IMR-90 (cell line): ENCODE measurements at regions not wholly inside any gene's neighbourhood (a gene's known extent, or its start where the extent isn't known, plus 50 kb on each side); places are given as distances from the start of the nearest gene placed in this dataset.
A peak's percentile ranks its signal among the peaks of the same experiment; 100 is the strongest.

ENCODE experiments used
- ATAC-seq: fragments of 200-7000 bp; cut with Tn5 transposase; 2 replicates; pipeline ENCODE4 v1.9.1; 2020; ENCODE audit warnings: low read depth, mild to moderate bottlenecking, moderate library complexity
- BruUV-seq: library from RNA; stranded (reverse); fragments of 400-500 nt; replicated peaks from 2 replicates; lab custom pipeline; 2021; lab: Mats Ljungman, UMichigan
- CTCF ChIA-PET: fragments of 300-600 bp; formaldehyde crosslinking; extraction: SDS; loops from one replicate; lab custom pipeline; 2021; ENCODE audit warnings: antibody characterized with exemption; lab: Yijun Ruan, JAX
- POLR2A ChIA-PET: fragments of 300-600 bp; sonication (Branson Sonifier 250); formaldehyde crosslinking; loops from one replicate; lab custom pipeline; 2022; ENCODE audit warnings: antibody characterized with exemption; ENCODE audit not compliant: unreplicated experiment; lab: Charles Lee
- DNase-seq: peaks from one replicate; pipeline ENCODE4 v3.0.0; 2013
- H2AFZ ChIP-seq: replicated peaks from 2 replicates; pipeline ENCODE3; 2013; ENCODE audit warnings: low read length, mild to moderate bottlenecking; ENCODE audit not compliant: poor library complexity
- H2AK5ac ChIP-seq: 2 replicates; pipeline ENCODE4 v1.6.1; 2013; ENCODE audit warnings: low read depth, low read length, inconsistent platforms
- H2AK9ac ChIP-seq: replicated peaks from 2 replicates; pipeline ENCODE3; 2013; ENCODE audit warnings: mild to moderate bottlenecking, low read depth, low read length, moderate library complexity; ENCODE audit not compliant: poor library complexity
- H2BK120ac ChIP-seq: 2 replicates; pipeline ENCODE4 v1.6.1; 2013; ENCODE audit warnings: low read depth, low read length, inconsistent platforms
- H2BK15ac ChIP-seq: 3 replicates; pipeline ENCODE4 v1.6.1; 2013; ENCODE audit warnings: low read depth, low read length, inconsistent platforms
- H2BK20ac ChIP-seq: 2 replicates; pipeline ENCODE4 v1.6.1; 2013; ENCODE audit warnings: low read depth, mild to moderate bottlenecking, inconsistent platforms, low read length, moderate library complexity
- H2BK5ac ChIP-seq: 2 replicates; pipeline ENCODE4 v1.6.1; 2013; ENCODE audit warnings: mild to moderate bottlenecking, low read depth, low read length, inconsistent platforms; ENCODE audit not compliant: poor library complexity, severe bottlenecking
- H3K14ac ChIP-seq: replicated peaks from 2 replicates; pipeline ENCODE4 v1.6.1; 2013; ENCODE audit warnings: low read depth, low read length, inconsistent platforms
- H3K18ac ChIP-seq: 2 replicates; pipeline ENCODE4 v1.6.1; 2013; ENCODE audit warnings: low read depth, low read length, control low read depth
- H3K23ac ChIP-seq: 2 replicates; pipeline ENCODE4 v1.6.1; 2013; ENCODE audit warnings: low read depth, low read length, inconsistent platforms
- H3K27ac ChIP-seq: 2 replicates; pipeline ENCODE4 v1.5.1; 2013; ENCODE audit warnings: mild to moderate bottlenecking, control low read depth, low read length; ENCODE audit not compliant: insufficient read depth
- H3K27me3 ChIP-seq: 2 replicates; pipeline ENCODE4 v1.6.1; 2013; ENCODE audit warnings: low read length; ENCODE audit not compliant: control insufficient read depth, insufficient read depth
- H3K36me3 ChIP-seq: 2 replicates; pipeline ENCODE4 v1.6.1; 2013; ENCODE audit warnings: low read length, mixed read lengths; ENCODE audit not compliant: control insufficient read depth, insufficient read depth
- H3K4ac ChIP-seq: 2 replicates; pipeline ENCODE4 v1.6.1; 2013; ENCODE audit warnings: low read depth, low read length, inconsistent platforms
- H3K4me1 ChIP-seq: 2 replicates; pipeline ENCODE4 v1.6.1; 2013; ENCODE audit warnings: low read length, mixed read lengths; ENCODE audit not compliant: control insufficient read depth, insufficient read depth
- H3K4me2 ChIP-seq: 2 replicates; pipeline ENCODE4 v1.6.1; 2013; ENCODE audit warnings: low read depth, mild to moderate bottlenecking, control low read depth, low read length, moderate library complexity
- H3K4me3 ChIP-seq: 2 replicates; pipeline ENCODE4 v1.5.1; 2013; ENCODE audit warnings: low read depth, mild to moderate bottlenecking, control low read depth, low read length, moderate library complexity; ENCODE audit not compliant: insufficient read depth
- H3K56ac ChIP-seq: 2 replicates; pipeline ENCODE4 v1.6.1; 2013; ENCODE audit warnings: low read length, inconsistent platforms; ENCODE audit not compliant: insufficient read depth; ENCODE audit errors: extremely low read depth
- H3K79me1 ChIP-seq, 2 experiments: 2 replicates each; pipeline ENCODE4 v1.6.1; 2013; ENCODE audit warnings: low read length in 2 of 2, inconsistent platforms in 1 of 2, low read depth in 1 of 2
- H3K9ac ChIP-seq: 2 replicates; pipeline ENCODE4 v1.6.1; 2013; ENCODE audit warnings: low read depth, low read length, control low read depth
- H3K9me1 ChIP-seq: 2 replicates; pipeline ENCODE4 v1.6.1; 2013; ENCODE audit warnings: low read length, inconsistent platforms; ENCODE audit not compliant: insufficient read depth
- H3K9me3 ChIP-seq: 2 replicates; pipeline ENCODE4 v1.6.1; 2013; ENCODE audit warnings: low read length; ENCODE audit not compliant: control insufficient read depth, insufficient read depth
- H4K20me1 ChIP-seq: 2 replicates; pipeline ENCODE4 v1.6.1; 2013; ENCODE audit warnings: low read length, inconsistent platforms; ENCODE audit not compliant: insufficient read depth
- H4K5ac ChIP-seq: 2 replicates; pipeline ENCODE4 v1.6.1; 2013; ENCODE audit warnings: mild to moderate bottlenecking, low read depth, low read length, control low read depth
- H4K8ac ChIP-seq, 2 experiments: 2 replicates each; pipeline ENCODE4 v1.6.1; 2013; ENCODE audit warnings: low read depth in 2 of 2, low read length in 2 of 2, control low read depth in 1 of 2, inconsistent platforms in 1 of 2
- H4K91ac ChIP-seq: 2 replicates; pipeline ENCODE4 v1.6.1; 2013; ENCODE audit warnings: low read depth, low read length, inconsistent platforms; ENCODE audit not compliant: insufficient read depth
- BHLHE40 ChIP-seq: fragments of 150-350 bp; IDR thresholded peaks from 2 replicates; pipeline ENCODE4 v1.6.1; 2016; ENCODE audit warnings: mild to moderate bottlenecking, low read depth, low read length
- CEBPB ChIP-seq: IDR thresholded peaks from 2 replicates; pipeline ENCODE4 v1.6.1; 2012; ENCODE audit warnings: low read depth, low read length, improper control_type of control experiment
- CHD1 ChIP-seq: IDR thresholded peaks from 2 replicates; pipeline ENCODE4 v1.6.1; 2012; ENCODE audit warnings: low read depth, low read length, improper control_type of control experiment
- CTCF ChIP-seq: conservative IDR thresholded peaks from 2 replicates; pipeline ENCODE4 v1.5.1; 2012; ENCODE audit warnings: mild to moderate bottlenecking, low read depth, low read length, improper control_type of control experiment
- ELK1 ChIP-seq: fragments of 150-350 bp; IDR thresholded peaks from 2 replicates; pipeline ENCODE4 v1.6.1; 2016; ENCODE audit warnings: low read depth, mild to moderate bottlenecking, low read length, moderate library complexity, borderline replicate concordance
- MAZ ChIP-seq: IDR thresholded peaks from 2 replicates; pipeline ENCODE4 v1.6.1; 2012; ENCODE audit warnings: low read depth, mild to moderate bottlenecking, low read length, improper control_type of control experiment, moderate library complexity, borderline replicate concordance
- NFE2L2 ChIP-seq: fragments of 150-350 bp; IDR thresholded peaks from 2 replicates; pipeline ENCODE4 v1.6.1; 2016; ENCODE audit warnings: low read depth, mild to moderate bottlenecking, low read length
- POLR2A ChIP-seq: IDR thresholded peaks from 2 replicates; pipeline ENCODE4 v1.6.1; 2012; ENCODE audit warnings: mild to moderate bottlenecking, low read depth, low read length
- RAD21 ChIP-seq: IDR thresholded peaks from 2 replicates; pipeline ENCODE4 v1.6.1; 2012; ENCODE audit warnings: low read length, improper control_type of control experiment
- RCOR1 ChIP-seq: IDR thresholded peaks from 2 replicates; pipeline ENCODE4 v1.6.1; 2012; ENCODE audit warnings: mild to moderate bottlenecking, low read length, improper control_type of control experiment; ENCODE audit not compliant: insufficient replicate concordance
- RFX5 ChIP-seq: IDR thresholded peaks from 2 replicates; pipeline ENCODE4 v1.8.0; 2012; ENCODE audit warnings: low read depth, mild to moderate bottlenecking, low read length, moderate library complexity
- SMC3 ChIP-seq: fragments of 150-350 bp; IDR thresholded peaks from 2 replicates; pipeline ENCODE4 v1.6.1; 2016; ENCODE audit warnings: low read depth, mild to moderate bottlenecking, antibody characterized with exemption, low read length, moderate library complexity
- WGBS, 2 experiments: methylation state at CpG; one replicate each; pipeline versions ENCODE4 v1.1.5 to v1.1.7; 2013; ENCODE audit warnings: missing lambda C conversion rate in 2 of 2; ENCODE audit not compliant: insufficient read length in 1 of 2; ENCODE audit errors: extremely low coverage in 2 of 2; 5-methylcytosine and 5-hydroxymethylcytosine counted together
- dilution Hi-C: fragments of 300-500 bp; cut with HindIII; formaldehyde crosslinking; loops from one replicate; pipeline ENCODE4 v1.14.3; 2018; ENCODE audit warnings: low sequenced_read_pairs; ENCODE audit not compliant: unreplicated experiment
- in situ Hi-C: fragments of 300-500 bp; cut with MboI; formaldehyde crosslinking; loops from 3 replicates; pipeline ENCODE4 v1.14.3; 2019; ENCODE audit warnings: low sequenced_read_pairs, inconsistent platforms, mixed read lengths
- intact Hi-C: fragments of 100-400 bp; cut with micrococcal nuclease; formaldehyde crosslinking; loops from 2 replicates; pipeline ENCODE4 v1.10.0; 2022
- TF ChIP-seq, protein P1 (sequence below): fragments of 150-350 bp; IDR thresholded peaks from 2 replicates; pipeline ENCODE4 v1.6.1; 2017; ENCODE audit warnings: mild to moderate bottlenecking, antibody characterized with exemption, low read length, low read depth

DNA sequence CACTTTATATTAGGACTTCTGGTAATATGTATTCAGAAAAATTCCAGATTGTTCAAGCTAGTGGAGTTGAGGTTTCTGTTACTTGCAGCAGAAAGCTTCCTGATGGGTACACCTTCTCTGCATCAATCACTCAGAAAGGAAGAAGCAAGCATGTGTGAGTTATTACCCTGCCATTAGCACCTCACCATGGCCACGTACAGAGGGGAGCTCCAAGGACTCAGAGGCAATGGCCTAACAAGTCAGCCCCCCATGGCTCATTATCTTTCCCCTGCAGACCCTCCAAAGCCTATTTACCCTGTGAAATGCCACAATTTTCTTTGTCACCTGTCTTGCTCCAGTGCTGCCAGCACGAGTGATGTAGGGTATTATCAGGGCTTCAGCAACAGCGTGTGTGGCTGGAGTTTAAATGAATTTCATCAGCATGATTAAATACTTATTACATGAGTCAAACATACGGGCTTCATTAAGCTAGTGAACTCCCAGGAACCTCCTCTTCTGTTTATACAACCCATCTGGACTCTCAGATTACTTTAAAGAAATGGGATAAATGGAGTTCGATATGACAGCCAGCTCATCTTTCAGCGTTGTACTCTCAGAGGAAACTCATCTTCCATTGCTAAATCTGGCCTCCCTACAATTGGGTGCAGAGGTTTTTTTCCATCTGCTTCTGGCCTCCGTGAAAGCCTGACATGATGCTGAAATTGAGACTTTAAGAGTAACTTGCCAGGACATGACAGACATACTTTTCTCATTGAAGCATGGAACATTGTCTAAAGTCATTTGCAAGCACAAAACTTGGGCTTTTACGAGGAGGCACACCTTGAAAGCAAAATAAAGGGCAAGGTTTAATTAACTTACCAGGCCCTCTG, 135.9 kb downstream of the TMEM30B start:
- no peaks in the 10 kb centered on the region for H4K20me1 ChIP-seq
- no TSS peak for BruUV-seq
- no peak for TF ChIP-seq RFX5
- no peak; the same call in 1 of the 2 replicates for TF ChIP-seq CEBPB
- peak; percentile 70 for TF ChIP-seq BHLHE40
- no peak for TF ChIP-seq MAZ
- no peak for TF ChIP-seq ELK1
- TF ChIP-seq NFE2L2, result 0 out of 2 replicates have a peak, but pooled peaks have one; percentile 11
- TF ChIP-seq SMC3, result 0 out of 2 replicates have a peak, but pooled peaks have one; percentile 3
- TF ChIP-seq, protein P1, sequence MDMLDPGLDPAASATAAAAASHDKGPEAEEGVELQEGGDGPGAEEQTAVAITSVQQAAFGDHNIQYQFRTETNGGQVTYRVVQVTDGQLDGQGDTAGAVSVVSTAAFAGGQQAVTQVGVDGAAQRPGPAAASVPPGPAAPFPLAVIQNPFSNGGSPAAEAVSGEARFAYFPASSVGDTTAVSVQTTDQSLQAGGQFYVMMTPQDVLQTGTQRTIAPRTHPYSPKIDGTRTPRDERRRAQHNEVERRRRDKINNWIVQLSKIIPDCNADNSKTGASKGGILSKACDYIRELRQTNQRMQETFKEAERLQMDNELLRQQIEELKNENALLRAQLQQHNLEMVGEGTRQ, result no peak
- 0 out of 2 replicates have a peak, but pooled peaks have one; percentile 6 for TF ChIP-seq RAD21
- TF ChIP-seq CHD1, result no peak
- TF ChIP-seq RCOR1, result no peak
- no peak for TF ChIP-seq POLR2A
- no peak for TF ChIP-seq CTCF

More for the DNA sequence above, 135.9 kb downstream of the TMEM30B start:
- peaks cover 37% of the 10 kb centered on the region for H3K4me1 ChIP-seq
- WGBS, 2 experiments, result 0% methylated on average over 1 of the region's 8 CpGs; no CpG with 5 or more reads in 1 of the 2 experiments
- ATAC-seq, result peak; percentile 63
- ChIA-PET POLR2A (interaction anchor here (0.6 to 1.9 kb wide), 4 partner anchors 9 to 102 kb away, joined by 4 to 7 read pairs (median 6); no protein-coding TSS in a partner anchor), CTCF (interaction anchor here (0.5 to 1.3 kb wide), 4 partner anchors 33 to 403 kb away, joined by 3 to 4 read pairs (median 4); no protein-coding TSS in a partner anchor)
- H3K56ac ChIP-seq, result peak overlapping the region; percentile 96
- H2BK20ac ChIP-seq, result peak overlapping the region; percentile 100
- peak; percentile 99 for DNase-seq
- dilution Hi-C loops, result no loop called here
- no peaks in the 10 kb centered on the region for H3K27me3 ChIP-seq
- H3K9me1 ChIP-seq, result peaks cover 28% of the 10 kb centered on the region
- in situ Hi-C loops, result no loop called here
- peaks cover 2% of the 10 kb centered on the region; the same call in 1 of the 2 replicates for H3K9me3 ChIP-seq
- peak overlapping the region; percentile 98 for H3K23ac ChIP-seq
- peak overlapping the region; percentile 32 for H3K4me2 ChIP-seq
- H2BK5ac ChIP-seq, result peak overlapping the region; percentile 97
- H3K18ac ChIP-seq, result peak overlapping the region; percentile 97
- H4K91ac ChIP-seq, result peak overlapping the region; percentile 99
- peaks cover 0 to 20% of the 10 kb centered on the region in 2 experiments; a peak in 2 of 4 replicates for H3K79me1 ChIP-seq
- H3K14ac ChIP-seq, result peak overlapping the region; percentile 95
- H2BK15ac ChIP-seq, result peak overlapping the region; percentile 99
- H3K36me3 ChIP-seq, result no peaks in the 10 kb centered on the region
- peak overlapping the region; percentile 96 for H4K5ac ChIP-seq
- no peak overlapping the region for H3K4me3 ChIP-seq
- H2AFZ ChIP-seq, result peak overlapping the region; percentile 66
- peak overlapping the region; percentile 96 to 97 for H4K8ac ChIP-seq
- H3K4ac ChIP-seq, result peak overlapping the region; percentile 99
- peak overlapping the region; percentile 100 for H2BK120ac ChIP-seq
- peak overlapping the region; percentile 95 for H2AK5ac ChIP-seq
- H3K9ac ChIP-seq, result peak overlapping the region; percentile 60
- intact Hi-C loops, result loop anchor here (2.0 to 5.0 kb wide), 5 partner anchors 37 to 520 kb away; partner anchors contain the start of gene SIX1
- H3K27ac ChIP-seq, result peak overlapping the region; percentile 93
- peak overlapping the region; percentile 92 for H2AK9ac ChIP-seq
